Thoracic aorta (tissue), 2 donors: ENCODE measurements at regions not wholly inside any gene's neighbourhood (a gene's known extent, or its start where the extent isn't known, plus 50 kb on each side); places are given as distances from the start of the nearest gene placed in this dataset.

Experiments used
- ATAC-seq: fragments of 150-250 bp; one replicate; pipeline ENCODE4 v1.8.0; 2017; ENCODE audit warnings: low read depth; ENCODE audit not compliant: insufficient number of reproducible peaks, low FRiP score
- DNase-seq: peaks from one replicate; pipeline ENCODE4 v3.0.0-alpha.2; 2020; ENCODE audit warnings: low spot score
- H3K27ac ChIP-seq, 2 donors: fragments of 200-600 bp; sonication (generic); 1 replicate in 1 of 2; 2 replicates in 1 of 2; pipeline ENCODE4 v1.5.1; 2016; ENCODE audit warnings: mild to moderate bottlenecking in 2 of 2, moderate library complexity in 2 of 2
- H3K27me3 ChIP-seq: fragments of 200-600 bp; sonication (generic); replicated peaks from 2 replicates; pipeline ENCODE4 v1.6.0; 2016; ENCODE audit warnings: mild to moderate bottlenecking; ENCODE audit not compliant: insufficient read depth
- H3K36me3 ChIP-seq: fragments of 200-600 bp; sonication (generic); one replicate; pipeline ENCODE4 v1.5.1; 2016
- H3K4me1 ChIP-seq, 2 donors: fragments of 200-600 bp; sonication (generic); 1 replicate in 1 of 2; 2 replicates in 1 of 2; pipeline versions ENCODE4 v1.5.1 to v1.6.0; 2016; ENCODE audit warnings: low read depth in 2 of 2, mild to moderate bottlenecking in 1 of 2; ENCODE audit not compliant: control insufficient read depth in 1 of 2
- H3K4me3 ChIP-seq: fragments of 200-600 bp; sonication (generic); 2 replicates; pipeline ENCODE4 v1.5.1; 2016; ENCODE audit warnings: mild to moderate bottlenecking
- H3K9me3 ChIP-seq: fragments of 200-600 bp; sonication (generic); 2 replicates; pipeline ENCODE4 v1.5.1; 2016
- CTCF ChIP-seq: fragments of 200-600 bp; sonication (generic); IDR thresholded peaks from one replicate; pipeline ENCODE4 v1.5.1; 2019; ENCODE audit warnings: antibody characterized with exemption

GRCh38 chr14:87437158-87437557 is 555.8 kb downstream of the GALC start:
- H3K4me3 ChIP-seq = no peak overlapping the region
- DNase-seq (no peak), ATAC-seq (no peak)
- TF ChIP-seq CTCF = no peak
- no peaks in the 10 kb centered on the region for H3K4me1 ChIP-seq
- no peaks in the 10 kb centered on the region for H3K36me3 ChIP-seq
- H3K9me3 ChIP-seq = no peaks in the 10 kb centered on the region
- H3K27me3 ChIP-seq = no peaks in the 10 kb centered on the region
- no peak overlapping the region for H3K27ac ChIP-seq

- DNase-seq (no peak), ATAC-seq (no peak)
- no peaks in the 10 kb centered on the region for H3K36me3 ChIP-seq
- TF ChIP-seq CTCF = no peak
- no peak overlapping the region for H3K4me3 ChIP-seq
- no peaks in the 10 kb centered on the region for H3K9me3 ChIP-seq
- no peaks in the 10 kb centered on the region for H3K4me1 ChIP-seq
- no peaks in the 10 kb centered on the region for H3K27me3 ChIP-seq
- no peak overlapping the region for H3K27ac ChIP-seq
Measured at GRCh38 chr14:87434680-87435079, 558.3 kb downstream of the GALC start.

- Histone ChIP-seq H3K4me3 (no peak overlapping the region), H3K36me3 (no peaks in the 10 kb centered on the region), H3K27me3 (no peaks in the 10 kb centered on the region), H3K27ac (no peak overlapping the region), H3K4me1 (no peaks in the 10 kb centered on the region), H3K9me3 (no peaks in the 10 kb centered on the region)
- ATAC-seq = no peak
- no peak for TF ChIP-seq CTCF
- no peak for DNase-seq
Measured at GRCh38 chr14:87434011-87434410, 559.0 kb downstream of the GALC start.

GRCh38 chr14:87432698-87433097 is 560.3 kb downstream of the GALC start:
- ATAC-seq = no peak
- Histone ChIP-seq H3K4me1 (no peaks in the 10 kb centered on the region), H3K27me3 (no peaks in the 10 kb centered on the region), H3K36me3 (no peaks in the 10 kb centered on the region), H3K9me3 (no peaks in the 10 kb centered on the region), H3K4me3 (no peak overlapping the region), H3K27ac (no peak overlapping the region)
- DNase-seq = no peak
- TF ChIP-seq CTCF = no peak

GRCh38 chr14:87430810-87431209 is 562.2 kb downstream of the GALC start:
- no peaks in the 10 kb centered on the region for H3K4me1 ChIP-seq
- ATAC-seq = no peak
- no peak for TF ChIP-seq CTCF

More at GRCh38 chr14:87430810-87431209, 562.2 kb downstream of the GALC start:
- DNase-seq = no peak
- Histone ChIP-seq H3K9me3 (no peaks in the 10 kb centered on the region), H3K27me3 (no peaks in the 10 kb centered on the region), H3K27ac (no peak overlapping the region), H3K36me3 (no peaks in the 10 kb centered on the region), H3K4me3 (no peak overlapping the region)
